ENCODE measurements at regions not wholly inside any gene's neighbourhood (a gene's known extent, or its start where the extent isn't known, plus 50 kb on each side); places are given as distances from the start of the nearest gene placed in this dataset.

- H3K36me3 ChIP-seq (ENCODE audit: insufficient read depth, low read length): no peaks in the 10 kb centered on the region
- H3K4me1 ChIP-seq (ENCODE audit: control insufficient read depth, insufficient read depth, low read length): no peaks in the 10 kb centered on the region
Observed at GRCh38 chr2:204174034-204174433, 237.5 kb downstream of the ICOS start.

GRCh38 chr2:204175552-204176271, 239.1 kb downstream of the ICOS start:
- Histone ChIP-seq H3K27me3 (ENCODE audit: control insufficient read depth, insufficient read depth, low read length) (peaks cover 49% of the 10 kb centered on the region), H3K9me3 (replicated peaks; ENCODE audit: low read length) (no peaks in the 10 kb centered on the region), H3K36me3 (ENCODE audit: insufficient read depth, low read length) (no peaks in the 10 kb centered on the region), H3K4me2 (ENCODE audit: low read length) (no peak overlapping the region), H3K9ac (ENCODE audit: low read depth, low read length) (no peak overlapping the region), H3K4me1 (ENCODE audit: control insufficient read depth, insufficient read depth, low read length) (no peaks in the 10 kb centered on the region), H3K4me3 (ENCODE audit: low read length) (no peak overlapping the region)

More at GRCh38 chr2:204174034-204174433, 237.5 kb downstream of the ICOS start:
- no peak overlapping the region for H3K9ac ChIP-seq (ENCODE audit: low read depth, low read length)
- no peaks in the 10 kb centered on the region for H3K9me3 ChIP-seq (replicated peaks; ENCODE audit: low read length)
- peaks cover 58% of the 10 kb centered on the region for H3K27me3 ChIP-seq (ENCODE audit: control insufficient read depth, insufficient read depth, low read length)
- no peak overlapping the region for H3K4me3 ChIP-seq (ENCODE audit: low read length)
- no peak overlapping the region for H3K4me2 ChIP-seq (ENCODE audit: low read length)

DNA sequence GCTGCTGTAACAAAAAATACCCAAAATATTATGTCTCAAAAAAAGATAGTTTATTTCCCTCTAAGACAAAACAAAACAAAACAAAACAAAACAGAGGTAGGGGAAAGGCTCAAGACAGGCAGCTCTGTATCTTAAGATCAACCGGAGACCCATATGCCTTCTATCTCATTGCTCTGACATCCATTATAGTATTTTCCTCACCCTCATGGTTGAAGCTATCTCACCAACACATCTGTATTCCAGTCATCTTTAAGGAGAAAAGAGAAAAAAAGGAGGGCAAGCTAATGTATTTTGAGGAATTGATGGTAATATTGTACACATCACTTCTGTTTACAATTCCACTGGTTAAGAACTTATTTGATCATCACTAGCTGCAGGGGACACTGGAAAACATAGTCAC, 239.7 kb downstream of the ICOS start:
- H3K4me2 ChIP-seq (ENCODE audit: low read length): no peak overlapping the region

GRCh38 chr2:204177251-204177976, 240.9 kb downstream of the ICOS start:
- H3K4me3 ChIP-seq (ENCODE audit: low read length): no peak overlapping the region
- H3K27me3 ChIP-seq (ENCODE audit: control insufficient read depth, insufficient read depth, low read length): peaks cover 34% of the 10 kb centered on the region
- no peak overlapping the region for H3K9ac ChIP-seq (ENCODE audit: low read depth, low read length)
- H3K4me2 ChIP-seq (ENCODE audit: low read length): no peak overlapping the region
- no peaks in the 10 kb centered on the region for H3K36me3 ChIP-seq (ENCODE audit: insufficient read depth, low read length)
- no peaks in the 10 kb centered on the region for H3K9me3 ChIP-seq (replicated peaks; ENCODE audit: low read length)
- H3K4me1 ChIP-seq (ENCODE audit: control insufficient read depth, insufficient read depth, low read length): no peaks in the 10 kb centered on the region

More for the DNA sequence above, 239.7 kb downstream of the ICOS start:
- Histone ChIP-seq H3K9me3 (replicated peaks; ENCODE audit: low read length) (no peaks in the 10 kb centered on the region), H3K36me3 (ENCODE audit: insufficient read depth, low read length) (no peaks in the 10 kb centered on the region), H3K4me1 (ENCODE audit: control insufficient read depth, insufficient read depth, low read length) (no peaks in the 10 kb centered on the region), H3K9ac (ENCODE audit: low read depth, low read length) (no peak overlapping the region), H3K4me3 (ENCODE audit: low read length) (no peak overlapping the region), H3K27me3 (ENCODE audit: control insufficient read depth, insufficient read depth, low read length) (peaks cover 43% of the 10 kb centered on the region)

GRCh38 chr2:204177977-204178522, 241.5 kb downstream of the ICOS start:
- Histone ChIP-seq H3K9ac (ENCODE audit: low read depth, low read length) (no peak overlapping the region), H3K4me1 (ENCODE audit: control insufficient read depth, insufficient read depth, low read length) (no peaks in the 10 kb centered on the region), H3K4me2 (ENCODE audit: low read length) (no peak overlapping the region), H3K27me3 (ENCODE audit: control insufficient read depth, insufficient read depth, low read length) (peaks cover 28% of the 10 kb centered on the region), H3K4me3 (ENCODE audit: low read length) (no peak overlapping the region), H3K9me3 (replicated peaks; ENCODE audit: low read length) (no peaks in the 10 kb centered on the region), H3K36me3 (ENCODE audit: insufficient read depth, low read length) (no peaks in the 10 kb centered on the region)

DNA sequence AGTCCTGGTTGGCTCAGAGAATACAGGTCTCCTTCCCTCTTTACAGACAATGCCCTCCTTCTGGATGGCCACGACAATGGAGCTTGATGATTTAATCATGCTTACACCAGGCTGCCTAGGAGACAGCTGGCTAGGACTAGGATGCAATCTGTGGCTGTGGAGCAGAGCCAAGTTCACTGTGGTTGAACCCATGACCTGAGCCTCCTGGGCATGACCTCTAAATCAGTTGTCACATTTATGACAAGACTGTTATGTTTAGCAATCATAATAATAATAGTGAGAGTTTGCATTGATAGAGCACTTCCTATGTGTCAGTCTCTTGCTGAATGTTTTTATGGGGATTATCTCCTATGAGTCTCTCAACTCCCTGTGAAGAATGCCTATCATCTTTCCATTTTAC, 244.1 kb downstream of the ICOS start:
- Histone ChIP-seq H3K4me3 (ENCODE audit: low read length) (no peak overlapping the region), H3K36me3 (ENCODE audit: insufficient read depth, low read length) (no peaks in the 10 kb centered on the region), H3K4me2 (ENCODE audit: low read length) (no peak overlapping the region), H3K4me1 (ENCODE audit: control insufficient read depth, insufficient read depth, low read length) (no peaks in the 10 kb centered on the region), H3K27me3 (ENCODE audit: control insufficient read depth, insufficient read depth, low read length) (peaks cover 24% of the 10 kb centered on the region), H3K9ac (ENCODE audit: low read depth, low read length) (no peak overlapping the region), H3K9me3 (replicated peaks; ENCODE audit: low read length) (no peaks in the 10 kb centered on the region)

GRCh38 chr2:204183608-204184007, 247.0 kb downstream of the ICOS start:
- H3K9ac ChIP-seq (ENCODE audit: low read depth, low read length): no peak overlapping the region
- no peaks in the 10 kb centered on the region for H3K36me3 ChIP-seq (ENCODE audit: insufficient read depth, low read length)
- no peaks in the 10 kb centered on the region for H3K4me1 ChIP-seq (ENCODE audit: control insufficient read depth, insufficient read depth, low read length)
- peaks cover 17% of the 10 kb centered on the region for H3K27me3 ChIP-seq (ENCODE audit: control insufficient read depth, insufficient read depth, low read length)
- H3K4me3 ChIP-seq (ENCODE audit: low read length): no peak overlapping the region
- H3K4me2 ChIP-seq (ENCODE audit: low read length): no peak overlapping the region
- no peaks in the 10 kb centered on the region for H3K9me3 ChIP-seq (replicated peaks; ENCODE audit: low read length)

GRCh38 chr2:204184226-204184625, 247.7 kb downstream of the ICOS start:
- no peak overlapping the region for H3K4me2 ChIP-seq (ENCODE audit: low read length)
- H3K9me3 ChIP-seq (replicated peaks; ENCODE audit: low read length): no peaks in the 10 kb centered on the region
- no peaks in the 10 kb centered on the region for H3K4me1 ChIP-seq (ENCODE audit: control insufficient read depth, insufficient read depth, low read length)
- H3K9ac ChIP-seq (ENCODE audit: low read depth, low read length): no peak overlapping the region
- no peak overlapping the region for H3K4me3 ChIP-seq (ENCODE audit: low read length)
- H3K36me3 ChIP-seq (ENCODE audit: insufficient read depth, low read length): no peaks in the 10 kb centered on the region
- peaks cover 11% of the 10 kb centered on the region for H3K27me3 ChIP-seq (ENCODE audit: control insufficient read depth, insufficient read depth, low read length)

DNA sequence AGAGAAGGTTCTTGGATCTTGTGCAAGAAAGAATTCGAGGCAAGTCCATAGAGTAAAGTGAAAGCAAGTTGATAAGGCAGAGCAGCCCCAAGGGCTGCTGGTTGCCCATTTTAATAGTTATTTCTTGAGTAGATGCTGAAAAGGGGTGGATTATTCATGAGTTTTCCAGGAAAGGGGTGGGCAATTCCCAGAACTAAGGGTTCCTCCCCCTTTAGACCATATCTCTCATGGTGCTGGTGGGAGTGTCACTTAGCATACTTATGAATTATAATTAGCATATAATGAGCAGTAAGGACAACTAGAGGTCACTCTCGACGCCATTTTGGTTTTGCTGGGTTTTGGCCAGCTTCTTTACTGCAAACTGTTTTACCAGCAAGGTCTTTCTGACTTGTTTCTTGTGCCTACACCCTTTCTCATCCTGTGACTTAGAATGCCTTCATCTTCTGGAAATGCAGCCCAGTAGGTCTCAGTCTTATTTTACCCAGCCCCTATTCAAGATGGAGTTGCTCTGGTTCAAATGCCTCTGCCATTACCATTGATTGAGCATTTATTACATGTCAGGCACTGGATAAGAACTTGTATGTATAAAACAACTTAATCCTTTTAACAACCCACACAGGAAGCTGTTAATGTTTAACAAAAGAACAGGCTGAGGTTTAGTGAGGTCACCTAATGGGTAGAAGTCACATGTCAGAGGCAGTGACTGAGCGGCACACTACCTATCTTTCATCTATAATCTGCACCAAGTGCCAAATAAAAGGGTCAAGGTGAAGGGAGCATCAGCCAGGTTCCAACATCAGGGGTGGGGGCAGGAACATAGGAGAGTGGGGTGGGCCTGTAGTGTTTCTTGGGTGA, 250.9 kb downstream of the ICOS start:
- no peak overlapping the region for H3K4me2 ChIP-seq (ENCODE audit: low read length)
- no peaks in the 10 kb centered on the region for H3K4me1 ChIP-seq (ENCODE audit: control insufficient read depth, insufficient read depth, low read length)
- peaks cover 5% of the 10 kb centered on the region for H3K27me3 ChIP-seq (ENCODE audit: control insufficient read depth, insufficient read depth, low read length)
- no peaks in the 10 kb centered on the region for H3K9me3 ChIP-seq (replicated peaks; ENCODE audit: low read length)
- no peak overlapping the region for H3K4me3 ChIP-seq (ENCODE audit: low read length)
- H3K36me3 ChIP-seq (ENCODE audit: insufficient read depth, low read length): no peaks in the 10 kb centered on the region
- H3K9ac ChIP-seq (ENCODE audit: low read depth, low read length): no peak overlapping the region

GRCh38 chr2:204191574-204191973, 255.0 kb downstream of the ICOS start:
- H3K9ac ChIP-seq (ENCODE audit: low read depth, low read length): no peak overlapping the region
- H3K9me3 ChIP-seq (replicated peaks; ENCODE audit: low read length): no peaks in the 10 kb centered on the region

DNA sequence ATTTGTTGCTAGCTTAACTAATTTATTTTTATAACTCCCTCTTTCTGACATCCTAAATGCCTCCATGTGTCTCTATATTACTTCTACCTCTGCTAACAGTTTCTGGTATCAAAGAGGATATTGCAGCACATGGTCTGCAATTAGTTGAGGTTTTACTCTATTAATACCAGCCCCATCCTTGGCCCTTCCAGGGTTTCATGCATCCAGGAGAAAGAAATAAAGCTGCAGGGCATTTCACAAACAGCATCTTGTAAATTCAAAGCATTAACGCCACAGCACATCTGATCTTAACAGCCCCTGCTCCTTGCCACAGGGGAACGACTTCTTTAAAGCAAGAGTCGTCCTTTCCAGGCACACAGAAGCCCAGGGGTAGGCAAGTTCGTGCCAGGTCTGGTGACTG, 258.9 kb downstream of the ICOS start:
- Histone ChIP-seq H3K9me3 (replicated peaks; ENCODE audit: low read length) (no peaks in the 10 kb centered on the region), H3K27me3 (ENCODE audit: control insufficient read depth, insufficient read depth, low read length) (peaks cover 5% of the 10 kb centered on the region), H3K4me3 (ENCODE audit: low read length) (no peak overlapping the region), H3K36me3 (ENCODE audit: insufficient read depth, low read length) (no peaks in the 10 kb centered on the region), H3K4me1 (ENCODE audit: control insufficient read depth, insufficient read depth, low read length) (no peaks in the 10 kb centered on the region), H3K4me2 (ENCODE audit: low read length) (no peak overlapping the region), H3K9ac (ENCODE audit: low read depth, low read length) (no peak overlapping the region)

More at GRCh38 chr2:204191574-204191973, 255.0 kb downstream of the ICOS start:
- Histone ChIP-seq H3K36me3 (ENCODE audit: insufficient read depth, low read length) (no peaks in the 10 kb centered on the region), H3K4me2 (ENCODE audit: low read length) (no peak overlapping the region), H3K27me3 (ENCODE audit: control insufficient read depth, insufficient read depth, low read length) (no peaks in the 10 kb centered on the region), H3K4me3 (ENCODE audit: low read length) (no peak overlapping the region), H3K4me1 (ENCODE audit: control insufficient read depth, insufficient read depth, low read length) (no peaks in the 10 kb centered on the region)

All from skeletal muscle satellite cell (primary cell).